H1 (cell line): ENCODE measurements at regions not wholly inside any gene's neighbourhood (a gene's known extent, or its start where the extent isn't known, plus 50 kb on each side); places are given as distances from the start of the nearest gene placed in this dataset.

Experiments
- CTCF ChIA-PET: fragments of 300-600 bp; sonication (Branson Sonifier 250); formaldehyde crosslinking; loops from one replicate; lab custom pipeline; 2021; ENCODE audit not compliant: partially characterized antibody; lab: Charles Lee
- POLR2A ChIA-PET: fragments of 300-600 bp; sonication (Branson Sonifier 250); formaldehyde crosslinking; loops from one replicate; lab custom pipeline; 2021; ENCODE audit warnings: inconsistent platforms; ENCODE audit not compliant: partially characterized antibody; lab: Charles Lee
- DNase-seq, 2 experiments: peaks; one replicate each; pipeline versions ENCODE4 v3.0.0 to v3.0.0-alpha.2; 2010 to 2022; ENCODE audit warnings: low spot score in 2 of 2, low read depth in 1 of 2, mixed read lengths in 1 of 2
- FAIRE-seq: peaks from 2 replicates; lab custom pipeline; 2011; peaks lifted over from hg19 to GRCh38; lab: Jason Lieb, UNC
- H2AFZ ChIP-seq: 2 replicates; pipeline ENCODE4 v1.8.1; 2012; ENCODE audit warnings: low read length, inconsistent platforms
- H2AK5ac ChIP-seq: 2 replicates; pipeline ENCODE4 v1.6.1; 2013; ENCODE audit warnings: low read depth, low read length
- H2BK120ac ChIP-seq: replicated peaks from 2 replicates; pipeline ENCODE3; 2013; ENCODE audit warnings: low read depth, low read length, inconsistent platforms
- H2BK12ac ChIP-seq: 2 replicates; pipeline ENCODE4 v1.6.1; 2013; ENCODE audit warnings: low read depth, low read length
- H2BK15ac ChIP-seq: 2 replicates; pipeline ENCODE4 v1.6.1; 2013; ENCODE audit warnings: low read length
- H2BK20ac ChIP-seq: 2 replicates; pipeline ENCODE4 v1.6.1; 2013; ENCODE audit warnings: low read length
- H2BK5ac ChIP-seq: 2 replicates; pipeline ENCODE4 v1.6.1; 2013; ENCODE audit warnings: low read depth, low read length
- H3K14ac ChIP-seq: 2 replicates; pipeline ENCODE4 v1.6.1; 2013; ENCODE audit warnings: inconsistent platforms; ENCODE audit not compliant: insufficient read length
- H3K18ac ChIP-seq: 2 replicates; pipeline ENCODE4 v1.6.1; 2013; ENCODE audit warnings: low read length; ENCODE audit errors: extremely low read depth
- H3K23ac ChIP-seq: 2 replicates; pipeline ENCODE4 v1.6.1; 2013; ENCODE audit warnings: inconsistent platforms; ENCODE audit not compliant: insufficient read length
- H3K23me2 ChIP-seq: 2 replicates; pipeline ENCODE4 v1.6.1; 2013; ENCODE audit warnings: low read depth, low read length
- H3K27ac ChIP-seq: 2 replicates; pipeline ENCODE4 v1.6.1; 2011; ENCODE audit warnings: low read depth, low read length, inconsistent platforms
- H3K27me3 ChIP-seq, 4 experiments: replicated peaks in 1 of 4; 1 replicate in 1 of 4; 2 replicates in 3 of 4; pipeline versions ENCODE4 v1.6.1 to v1.8.1; 2011 to 2013; ENCODE audit warnings: low read length in 3 of 4, mild to moderate bottlenecking in 3 of 4, inconsistent platforms in 2 of 4, mixed read lengths in 2 of 4, moderate library complexity in 1 of 4; ENCODE audit not compliant: control insufficient read depth in 3 of 4, insufficient read depth in 3 of 4; ENCODE audit errors: extremely low read depth in 1 of 4
- H3K36me3 ChIP-seq, 4 experiments: 2 replicates each; pipeline versions ENCODE4 v1.6.1 to v1.8.1; 2011 to 2013; ENCODE audit warnings: mild to moderate bottlenecking in 4 of 4, low read length in 3 of 4, moderate library complexity in 2 of 4, control low read depth in 1 of 4, inconsistent platforms in 1 of 4; ENCODE audit not compliant: insufficient read depth in 4 of 4, control insufficient read depth in 2 of 4
- H3K4ac ChIP-seq: replicated peaks from 2 replicates; pipeline ENCODE3; 2013; ENCODE audit warnings: low read length, low read depth, mixed read lengths, inconsistent platforms; ENCODE audit not compliant: insufficient read length
- H3K4me1 ChIP-seq, 4 experiments: replicated peaks in 1 of 4; 1 replicate in 1 of 4; 2 replicates in 3 of 4; pipeline versions ENCODE4 v1.6.1 to v1.8.1; 2011 to 2013; ENCODE audit warnings: low read length in 3 of 4, inconsistent platforms in 2 of 4, mixed read lengths in 1 of 4; ENCODE audit not compliant: insufficient read depth in 4 of 4, control insufficient read depth in 3 of 4
- H3K4me2 ChIP-seq, 2 experiments: 2 replicates each; pipeline versions ENCODE4 v1.6.1 to v1.8.1; 2011 to 2013; ENCODE audit warnings: low read depth in 2 of 2, low read length in 2 of 2, control low read depth in 1 of 2, inconsistent platforms in 1 of 2, mild to moderate bottlenecking in 1 of 2; ENCODE audit not compliant: insufficient read depth in 1 of 2
- H3K4me3 ChIP-seq, 4 experiments: fragments of 200-600, 300-600 bp in 1 of 4; sonication (generic), shearing (Covaris generic), sonication (Bioruptor Twin) in 1 of 4; 2 replicates each; pipeline versions ENCODE4 v1.5.1 to v1.8.1; 2011 to 2016; ENCODE audit warnings: low read length in 4 of 4, low read depth in 3 of 4, control low read depth in 2 of 4, inconsistent platforms in 2 of 4, mild to moderate bottlenecking in 2 of 4, mixed read lengths in 1 of 4, moderate library complexity in 1 of 4; ENCODE audit not compliant: insufficient read depth in 2 of 4; ENCODE audit errors: extremely low read depth in 1 of 4
- H3K56ac ChIP-seq: replicated peaks from 2 replicates; pipeline ENCODE3; 2013; ENCODE audit warnings: low read depth, mild to moderate bottlenecking, mixed read lengths, low read length, inconsistent platforms; ENCODE audit not compliant: insufficient read length
- H3K79me1 ChIP-seq: 2 replicates; pipeline ENCODE4 v1.6.1; 2013; ENCODE audit warnings: low read depth, low read length, control low read depth
- H3K79me2 ChIP-seq, 2 experiments: 2 replicates each; pipeline versions ENCODE4 v1.6.1 to v1.8.1; 2012 to 2013; ENCODE audit warnings: low read length in 2 of 2, mild to moderate bottlenecking in 2 of 2, inconsistent platforms in 1 of 2; ENCODE audit not compliant: insufficient read depth in 2 of 2, control insufficient read depth in 1 of 2
- H3K9ac ChIP-seq, 4 experiments: replicated peaks in 1 of 4; 1 replicate in 1 of 4; 2 replicates in 3 of 4; pipeline versions ENCODE4 v1.6.1 to v1.8.1; 2011 to 2013; ENCODE audit warnings: low read depth in 3 of 4, low read length in 3 of 4, control low read depth in 2 of 4, mild to moderate bottlenecking in 2 of 4, moderate library complexity in 2 of 4, inconsistent platforms in 1 of 4; ENCODE audit errors: extremely low read depth in 1 of 4
- H3K9me3 ChIP-seq, 2 experiments: 2 replicates each; pipeline versions ENCODE4 v1.6.1 to v1.8.1; 2012 to 2013; ENCODE audit warnings: mild to moderate bottlenecking in 2 of 2, moderate library complexity in 2 of 2, control low read depth in 1 of 2, inconsistent platforms in 1 of 2, low read depth in 1 of 2, low read length in 1 of 2, mixed read lengths in 1 of 2; ENCODE audit not compliant: insufficient read depth in 2 of 2
- H4K20me1 ChIP-seq, 2 experiments: replicated peaks in 1 of 2; 2 replicates each; pipeline versions ENCODE3 to v1.8.1; 2011 to 2013; ENCODE audit warnings: inconsistent platforms in 2 of 2, low read length in 2 of 2, mild to moderate bottlenecking in 1 of 2; ENCODE audit not compliant: insufficient read depth in 2 of 2, control insufficient read depth in 1 of 2
- H4K5ac ChIP-seq: 2 replicates; pipeline ENCODE4 v1.6.1; 2013; ENCODE audit warnings: low read length, low read depth, mixed read lengths, inconsistent platforms; ENCODE audit not compliant: insufficient read length
- H4K8ac ChIP-seq: 2 replicates; pipeline ENCODE4 v1.8.0; 2013; ENCODE audit warnings: mild to moderate bottlenecking, moderate library complexity, low read length, inconsistent platforms; ENCODE audit not compliant: insufficient read depth; ENCODE audit errors: extremely low read depth
- H4K91ac ChIP-seq: replicated peaks from 2 replicates; pipeline ENCODE3; 2013; ENCODE audit warnings: low read length, mixed read lengths, inconsistent platforms; ENCODE audit not compliant: insufficient read length
- ATF2 ChIP-seq: IDR thresholded peaks from 2 replicates; pipeline ENCODE4 v1.6.1; 2012; ENCODE audit warnings: low read length, inconsistent platforms
- CEBPB ChIP-seq: IDR thresholded peaks from 2 replicates; pipeline ENCODE4 v1.6.1; 2012; ENCODE audit warnings: low read depth, low read length
- GABPA ChIP-seq: IDR thresholded peaks from 2 replicates; pipeline ENCODE4 v1.6.1; 2011; ENCODE audit warnings: mild to moderate bottlenecking, low read length, moderate library complexity, borderline replicate concordance; ENCODE audit not compliant: insufficient read depth
- GTF2F1 ChIP-seq: IDR thresholded peaks from 2 replicates; pipeline ENCODE4 v1.6.1; 2012; ENCODE audit warnings: low read depth, low read length, improper control_type of control experiment, borderline replicate concordance
- SIX5 ChIP-seq: IDR thresholded peaks from 2 replicates; pipeline ENCODE4 v1.6.1; 2011; ENCODE audit warnings: mild to moderate bottlenecking, low read depth, low read length
- SP2 ChIP-seq: IDR thresholded peaks from 2 replicates; pipeline ENCODE4 v1.6.1; 2012; ENCODE audit warnings: mild to moderate bottlenecking, low read length, inconsistent platforms
- SUZ12 ChIP-seq: fragments of 200-600 bp; sonication (generic); IDR thresholded peaks from 2 replicates; pipeline ENCODE4 v1.6.1; 2012; ENCODE audit warnings: mild to moderate bottlenecking, inconsistent platforms, low read length, moderate library complexity, mixed read lengths
- YY1 ChIP-seq: IDR thresholded peaks from 2 replicates; pipeline ENCODE4 v1.6.1; 2011; ENCODE audit warnings: low read depth, mild to moderate bottlenecking, low read length
- WGBS, 2 experiments: shearing (Covaris generic) in 1 of 2; methylation state at CpG; one replicate each; pipeline versions ENCODE4 v1.1.6 to v1.1.7; 2013 to 2015; ENCODE audit warnings: low lambda C conversion rate in 2 of 2, mixed read lengths in 2 of 2, inconsistent platforms in 1 of 2, low coverage in 1 of 2, missing lambda C conversion rate in 1 of 2; ENCODE audit not compliant: insufficient replicate concordance in 2 of 2, insufficient coverage in 1 of 2, insufficient read length in 1 of 2; ENCODE audit errors: extremely low coverage in 1 of 2, missing lambda C conversion rate in 1 of 2; 5-methylcytosine and 5-hydroxymethylcytosine counted together

- H2AFZ ChIP-seq = no peak overlapping the region
- no peak overlapping the region for H3K4me2 ChIP-seq
- no peak overlapping the region for H3K4ac ChIP-seq
- H4K91ac ChIP-seq = no peak overlapping the region
- no peak for FAIRE-seq
- no peaks in the 10 kb centered on the region for H3K79me2 ChIP-seq
- H3K9ac ChIP-seq = no peak overlapping the region
- no peak overlapping the region for H2BK5ac ChIP-seq
- no peaks in the 10 kb centered on the region for H3K27me3 ChIP-seq
- H3K23ac ChIP-seq = no peak overlapping the region
- no peaks in the 10 kb centered on the region for H3K79me1 ChIP-seq
- WGBS, 2 experiments = 94% methylated on average over 5 of the region's 5 CpGs; no CpG with 5 or more reads in 1 of the 2 experiments
- H3K27ac ChIP-seq = no peak overlapping the region
- no peaks in the 10 kb centered on the region for H3K36me3 ChIP-seq
- no peaks in the 10 kb centered on the region for H3K4me1 ChIP-seq
- H3K14ac ChIP-seq = no peak overlapping the region
- TF ChIP-seq GTF2F1 (no peak), GABPA (no peak), CEBPB (no peak), ATF2 (no peak), YY1 (no peak), SP2 (no peak), SUZ12 (no peak), SIX5 (no peak)
- H3K23me2 ChIP-seq = no peaks in the 10 kb centered on the region
- no peak overlapping the region for H2AK5ac ChIP-seq
- H2BK20ac ChIP-seq = no peak overlapping the region
- no peak overlapping the region for H4K8ac ChIP-seq
- H3K18ac ChIP-seq = no peak overlapping the region
- no peaks in the 10 kb centered on the region for H4K20me1 ChIP-seq
- no peaks in the 10 kb centered on the region for H3K9me3 ChIP-seq
- ChIA-PET CTCF (interaction anchor here (0.7 kb wide), 1 partner anchor 44 kb away, joined by 3 read pairs; no protein-coding TSS in a partner anchor), POLR2A (no interaction called here)
- no peak overlapping the region for H2BK120ac ChIP-seq
- no peak overlapping the region for H2BK12ac ChIP-seq
- no peak overlapping the region for H4K5ac ChIP-seq
- no peak for DNase-seq
- H3K4me3 ChIP-seq = no peak overlapping the region
- H2BK15ac ChIP-seq = no peak overlapping the region
- no peak overlapping the region for H3K56ac ChIP-seq
Observed at GRCh38 chr10:120365872-120366271, 91.2 kb upstream of the PLPP4 start.
